Hepatocyte (in vitro differentiated cells): ENCODE measurements at regions not wholly inside any gene's neighbourhood (a gene's known extent, or its start where the extent isn't known, plus 50 kb on each side); places are given as distances from the start of the nearest gene placed in this dataset.
"Not testable (repeated sequence)": the region's sequence is repeated elsewhere in the genome, so short reads cannot be mapped to it uniquely, and the experiment has no call there.

Experiments used
- DNase-seq: peaks from one replicate; pipeline ENCODE4 v3.0.0-alpha.2; 2016; ENCODE audit warnings: low spot score
- H2AFZ ChIP-seq: fragments of 200-600 bp; sonication (generic); 2 replicates; pipeline ENCODE4 v1.6.0; 2016; ENCODE audit warnings: antibody characterized with exemption, mild to moderate bottlenecking
- H3K27ac ChIP-seq: fragments of 200-600 bp; sonication (generic); 2 replicates; pipeline ENCODE4 v1.5.1; 2016; ENCODE audit warnings: mild to moderate bottlenecking
- H3K27me3 ChIP-seq: fragments of 200-600 bp; sonication (generic); 2 replicates; pipeline ENCODE4 v1.6.1; 2016
- H3K36me3 ChIP-seq: fragments of 200-600 bp; sonication (generic); replicated peaks from 2 replicates; pipeline ENCODE4 v1.5.1; 2016; ENCODE audit warnings: low read depth; ENCODE audit not compliant: insufficient read depth
- H3K4me1 ChIP-seq: fragments of 200-600 bp; sonication (generic); 2 replicates; pipeline ENCODE4 v1.5.1; 2016; ENCODE audit warnings: mild to moderate bottlenecking, moderate library complexity; ENCODE audit not compliant: insufficient read depth
- H3K4me2 ChIP-seq: fragments of 200-600 bp; sonication (generic); 2 replicates; pipeline ENCODE4 v1.6.0; 2016
- H3K4me3 ChIP-seq: fragments of 200-600 bp; sonication (generic); 2 replicates; pipeline ENCODE4 v1.5.1; 2016; ENCODE audit warnings: mild to moderate bottlenecking
- H3K79me2 ChIP-seq: fragments of 200-600 bp; sonication (generic); 2 replicates; pipeline ENCODE4 v1.6.0; 2017; ENCODE audit warnings: mild to moderate bottlenecking
- H3K9me2 ChIP-seq: fragments of 200-600 bp; sonication (generic); replicated peaks from 2 replicates; pipeline ENCODE4 v1.6.0; 2017; ENCODE audit warnings: mild to moderate bottlenecking; ENCODE audit not compliant: insufficient read depth
- H3K9me3 ChIP-seq: fragments of 200-600 bp; sonication (generic); 2 replicates; pipeline ENCODE4 v1.5.1; 2016; ENCODE audit warnings: low read depth, mild to moderate bottlenecking
- H4K20me1 ChIP-seq: fragments of 200-600 bp; sonication (generic); 2 replicates; pipeline ENCODE4 v1.6.0; 2016; ENCODE audit warnings: mild to moderate bottlenecking; ENCODE audit not compliant: insufficient read depth, poor library complexity, severe bottlenecking
- EZH2 ChIP-seq: fragments of 200-600 bp; sonication (generic); IDR thresholded peaks from 2 replicates; pipeline ENCODE4 v1.6.1; 2016; ENCODE audit warnings: antibody characterized with exemption, mild to moderate bottlenecking, borderline replicate concordance
- EZH2phosphoT487 ChIP-seq: fragments of 200-600 bp; sonication (generic); IDR thresholded peaks from one replicate; pipeline ENCODE4 v1.6.1; 2018; ENCODE audit warnings: antibody characterized with exemption, mild to moderate bottlenecking, low read depth, moderate library complexity; ENCODE audit not compliant: unreplicated experiment, severe bottlenecking
- WGBS: methylation state at CpG from one replicate; pipeline ENCODE4 v1.1.6; 2016; ENCODE audit warnings: low lambda C conversion rate; ENCODE audit errors: missing lambda C conversion rate; 5-methylcytosine and 5-hydroxymethylcytosine counted together
- TF ChIP-seq, protein P1 (sequence below): fragments of 200-600 bp; sonication (generic); IDR thresholded peaks from 2 replicates; pipeline ENCODE4 v1.5.1; 2016; ENCODE audit warnings: antibody characterized with exemption, mild to moderate bottlenecking; ENCODE audit not compliant: poor library complexity

- no peak overlapping the region for H2AFZ ChIP-seq
- no peak overlapping the region for H3K27ac ChIP-seq
- H3K4me2 ChIP-seq, result no peak overlapping the region
- H3K27me3 ChIP-seq, result peaks cover 14% of the 10 kb centered on the region
- 24% methylated on average over 5 of the region's 5 CpGs for WGBS
- H3K79me2 ChIP-seq, result no peaks in the 10 kb centered on the region
- H3K4me3 ChIP-seq, result no peak overlapping the region
- peak; percentile 57 for DNase-seq
- no peak for TF ChIP-seq EZH2
- no peak for TF ChIP-seq EZH2phosphoT487
- TF ChIP-seq, protein P1, sequence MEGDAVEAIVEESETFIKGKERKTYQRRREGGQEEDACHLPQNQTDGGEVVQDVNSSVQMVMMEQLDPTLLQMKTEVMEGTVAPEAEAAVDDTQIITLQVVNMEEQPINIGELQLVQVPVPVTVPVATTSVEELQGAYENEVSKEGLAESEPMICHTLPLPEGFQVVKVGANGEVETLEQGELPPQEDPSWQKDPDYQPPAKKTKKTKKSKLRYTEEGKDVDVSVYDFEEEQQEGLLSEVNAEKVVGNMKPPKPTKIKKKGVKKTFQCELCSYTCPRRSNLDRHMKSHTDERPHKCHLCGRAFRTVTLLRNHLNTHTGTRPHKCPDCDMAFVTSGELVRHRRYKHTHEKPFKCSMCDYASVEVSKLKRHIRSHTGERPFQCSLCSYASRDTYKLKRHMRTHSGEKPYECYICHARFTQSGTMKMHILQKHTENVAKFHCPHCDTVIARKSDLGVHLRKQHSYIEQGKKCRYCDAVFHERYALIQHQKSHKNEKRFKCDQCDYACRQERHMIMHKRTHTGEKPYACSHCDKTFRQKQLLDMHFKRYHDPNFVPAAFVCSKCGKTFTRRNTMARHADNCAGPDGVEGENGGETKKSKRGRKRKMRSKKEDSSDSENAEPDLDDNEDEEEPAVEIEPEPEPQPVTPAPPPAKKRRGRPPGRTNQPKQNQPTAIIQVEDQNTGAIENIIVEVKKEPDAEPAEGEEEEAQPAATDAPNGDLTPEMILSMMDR, result peak; percentile 70
- no peaks in the 10 kb centered on the region for H3K36me3 ChIP-seq
- no peaks in the 10 kb centered on the region for H4K20me1 ChIP-seq
- no peaks in the 10 kb centered on the region for H3K4me1 ChIP-seq
- no peaks in the 10 kb centered on the region for H3K9me3 ChIP-seq
- H3K9me2 ChIP-seq, result no peaks in the 10 kb centered on the region
These were observed 70.0 kb upstream of the ATP5MC3 start for GRCh38 chr2:175251425-175252041.

- DNase-seq, result no peak
- Histone ChIP-seq H3K4me2 (no peak overlapping the region), H3K4me1 (no peaks in the 10 kb centered on the region), H2AFZ (no peak overlapping the region), H3K9me2 (no peaks in the 10 kb centered on the region), H3K36me3 (no peaks in the 10 kb centered on the region), H4K20me1 (no peaks in the 10 kb centered on the region), H3K79me2 (no peaks in the 10 kb centered on the region), H3K9me3 (no peaks in the 10 kb centered on the region), H3K4me3 (no peak overlapping the region), H3K27me3 (peaks cover 8% of the 10 kb centered on the region), H3K27ac (no peak overlapping the region)
- TF ChIP-seq EZH2, result no peak
These were observed 65.6 kb upstream of the ATP5MC3 start for GRCh38 chr2:175247159-175247558.

- H3K4me2 ChIP-seq, result no peak overlapping the region
- H3K9me2 ChIP-seq, result no peaks in the 10 kb centered on the region
- no peaks in the 10 kb centered on the region for H3K36me3 ChIP-seq
- TF ChIP-seq, protein P1, result no peak
- TF ChIP-seq EZH2phosphoT487, result no peak
- TF ChIP-seq EZH2, result no peak
- no peak overlapping the region for H2AFZ ChIP-seq
- DNase-seq, result no peak
- H3K27me3 ChIP-seq, result peaks cover 5% of the 10 kb centered on the region
- H4K20me1 ChIP-seq, result no peaks in the 10 kb centered on the region
- no peaks in the 10 kb centered on the region for H3K9me3 ChIP-seq
- no peak overlapping the region for H3K4me3 ChIP-seq
- no peak overlapping the region for H3K27ac ChIP-seq
- WGBS, result 57% methylated on average over 1 of the region's 1 CpG
- H3K4me1 ChIP-seq, result no peaks in the 10 kb centered on the region
- no peaks in the 10 kb centered on the region for H3K79me2 ChIP-seq
These were observed 63.2 kb upstream of the ATP5MC3 start for GRCh38 chr2:175244697-175245096.

DNA sequence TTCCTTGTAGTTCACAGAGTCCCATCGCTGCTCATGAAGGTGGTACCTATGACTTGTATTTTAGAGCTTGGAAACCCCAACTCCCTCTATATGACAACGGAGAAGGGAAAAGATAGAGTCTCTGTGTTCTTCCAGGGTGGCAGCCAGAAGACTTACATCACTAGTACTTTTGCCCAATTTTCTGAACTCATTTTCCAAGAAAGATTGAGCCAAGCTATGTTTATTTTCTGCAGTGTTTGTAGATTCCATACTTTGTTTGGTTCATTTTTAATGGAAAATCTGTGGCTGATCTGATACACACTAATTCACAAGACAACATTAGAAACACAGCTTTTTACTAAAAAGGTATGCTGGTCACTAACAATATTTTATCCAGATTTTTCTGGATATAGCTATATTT, 60.2 kb upstream of the ATP5MC3 start:
- Histone ChIP-seq H3K4me2 (no peak overlapping the region), H3K9me2 (no peaks in the 10 kb centered on the region), H3K36me3 (no peaks in the 10 kb centered on the region), H3K4me3 (no peak overlapping the region), H4K20me1 (no peaks in the 10 kb centered on the region), H3K9me3 (no peaks in the 10 kb centered on the region), H3K27ac (no peak overlapping the region), H3K79me2 (no peaks in the 10 kb centered on the region), H3K4me1 (no peaks in the 10 kb centered on the region), H3K27me3 (no peaks in the 10 kb centered on the region), H2AFZ (no peak overlapping the region)
- no peak for DNase-seq
- WGBS, result 85% methylated on average over 2 of the region's 2 CpGs
- TF ChIP-seq EZH2 (no peak), EZH2phosphoT487 (no peak)
- TF ChIP-seq, protein P1, result no peak

DNA sequence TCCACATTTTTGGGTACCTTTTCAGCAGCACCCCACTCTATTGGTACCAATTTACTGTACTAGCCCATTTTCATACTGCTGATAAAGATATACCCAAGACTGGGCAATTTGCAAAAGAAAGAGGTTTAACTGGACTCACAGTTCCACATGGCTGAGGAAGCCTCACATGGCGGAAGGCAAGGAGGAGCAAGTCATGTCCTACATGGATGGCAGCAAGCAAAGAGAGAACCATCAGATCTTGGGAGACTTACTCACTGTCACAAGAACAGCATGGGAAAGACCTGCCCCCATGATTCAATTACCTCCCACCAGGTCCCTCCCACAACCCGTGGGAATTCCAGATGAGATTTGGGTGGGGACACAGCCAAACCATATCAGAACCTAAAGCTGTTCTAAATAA, 58.5 kb upstream of the ATP5MC3 start:
- not testable (repeated sequence) for H3K27ac ChIP-seq, H3K36me3 ChIP-seq, H3K9me3 ChIP-seq, DNase-seq, H3K27me3 ChIP-seq, H3K4me3 ChIP-seq, H2AFZ ChIP-seq, H3K9me2 ChIP-seq, H3K4me2 ChIP-seq, H3K4me1 ChIP-seq, H3K79me2 ChIP-seq, H4K20me1 ChIP-seq
- WGBS, result 95% methylated on average over 2 of the region's 2 CpGs
